Loucy (cell line): ENCODE measurements at regions not wholly inside any gene's neighbourhood (a gene's known extent, or its start where the extent isn't known, plus 50 kb on each side); places are given as distances from the start of the nearest gene placed in this dataset.
"Not testable (repeated sequence)": the region's sequence is repeated elsewhere in the genome, so short reads cannot be mapped to it uniquely, and the experiment has no call there.

Experiments
- H2AFZ ChIP-seq: fragments of 200-600 bp; sonication (generic); 2 replicates; pipeline ENCODE4 v1.6.0; 2016; ENCODE audit warnings: antibody characterized with exemption, mild to moderate bottlenecking, low read length, moderate library complexity
- H3F3A ChIP-seq: fragments of 200-600 bp; 2 replicates; pipeline ENCODE4 v1.6.0; 2016; ENCODE audit warnings: antibody characterized with exemption, low read depth, mild to moderate bottlenecking
- H3K27me3 ChIP-seq: fragments of 200-600 bp; sonication (generic); 2 replicates; pipeline ENCODE4 v1.6.1; 2014; ENCODE audit warnings: low read length, mild to moderate bottlenecking; ENCODE audit not compliant: insufficient read depth, poor library complexity, severe bottlenecking
- H3K36me3 ChIP-seq: fragments of 200-600 bp; sonication (generic); 2 replicates; pipeline ENCODE4 v1.6.1; 2016; ENCODE audit warnings: low read length; ENCODE audit not compliant: insufficient read depth
- H3K4me1 ChIP-seq: fragments of 200-600 bp; sonication (generic); 2 replicates; pipeline ENCODE4 v1.5.1; 2014; ENCODE audit warnings: low read length, mild to moderate bottlenecking; ENCODE audit not compliant: insufficient read depth, poor library complexity, severe bottlenecking
- H3K4me2 ChIP-seq: fragments of 200-600 bp; sonication (generic); 2 replicates; pipeline ENCODE4 v1.6.0; 2014; ENCODE audit warnings: antibody characterized with exemption, low read length, low read depth, mild to moderate bottlenecking; ENCODE audit not compliant: poor library complexity, severe bottlenecking
- H3K4me3 ChIP-seq: fragments of 200-600 bp; sonication (generic); 2 replicates; pipeline ENCODE4 v1.5.1; 2014; ENCODE audit warnings: low read length, mild to moderate bottlenecking, mixed read lengths; ENCODE audit not compliant: poor library complexity, severe bottlenecking
- H3K79me2 ChIP-seq: fragments of 200-600 bp; sonication (generic); 2 replicates; pipeline ENCODE4 v1.6.1; 2014; ENCODE audit warnings: low read length; ENCODE audit not compliant: insufficient read depth
- H3K9ac ChIP-seq: fragments of 200-600 bp; sonication (generic); 2 replicates; pipeline ENCODE4 v1.6.0; 2014; ENCODE audit warnings: mild to moderate bottlenecking, low read depth, low read length, moderate library complexity; ENCODE audit not compliant: poor library complexity, severe bottlenecking
- H3K9me2 ChIP-seq: fragments of 200-600 bp; sonication (generic); replicated peaks from 2 replicates; pipeline ENCODE4 v1.6.1; 2016; ENCODE audit warnings: low read depth, low read length, mixed read lengths
- H3K9me3 ChIP-seq: fragments of 200-600 bp; sonication (generic); 2 replicates; pipeline ENCODE4 v1.6.1; 2014; ENCODE audit warnings: mild to moderate bottlenecking, antibody characterized with exemption, low read length, low read depth; ENCODE audit not compliant: insufficient read depth
- H4K20me1 ChIP-seq: fragments of 200-600 bp; sonication (generic); 2 replicates; pipeline ENCODE4 v1.6.0; 2014; ENCODE audit warnings: antibody characterized with exemption, low read length, mild to moderate bottlenecking; ENCODE audit not compliant: insufficient read depth, poor library complexity, severe bottlenecking
- CTCF ChIP-seq: fragments of 200-600 bp; sonication (generic); conservative IDR thresholded peaks from 2 replicates; pipeline ENCODE4 v1.5.1; 2014; ENCODE audit warnings: mild to moderate bottlenecking, antibody characterized with exemption, low read length
- EZH2phosphoT487 ChIP-seq: fragments of 200-600 bp; IDR thresholded peaks from 2 replicates; pipeline ENCODE4 v1.6.1; 2018; ENCODE audit warnings: antibody characterized with exemption, mild to moderate bottlenecking, moderate library complexity, borderline replicate concordance

GRCh38 chr6:91055959-91056358 is 469.1 kb upstream of the MAP3K7 start:
- no peaks in the 10 kb centered on the region; the same call in 1 of the 2 replicates for H3K9me3 ChIP-seq
- no peaks in the 10 kb centered on the region for H3K9me2 ChIP-seq
- TF ChIP-seq CTCF, result no peak
- no peak for TF ChIP-seq EZH2phosphoT487
- H3K9ac ChIP-seq, result no peak overlapping the region
- H3K4me1 ChIP-seq, result no peaks in the 10 kb centered on the region
- H3K79me2 ChIP-seq, result no peaks in the 10 kb centered on the region
- no peak overlapping the region for H3K4me3 ChIP-seq
- H2AFZ ChIP-seq, result no peak overlapping the region
- no peak overlapping the region for H3K4me2 ChIP-seq
- H3F3A ChIP-seq, result no peaks in the 10 kb centered on the region
- H3K27me3 ChIP-seq, result no peaks in the 10 kb centered on the region
- H4K20me1 ChIP-seq, result no peaks in the 10 kb centered on the region
- H3K36me3 ChIP-seq, result no peaks in the 10 kb centered on the region

GRCh38 chr6:91052473-91053450 is 465.9 kb upstream of the MAP3K7 start:
- not testable (repeated sequence) for H3K4me2 ChIP-seq, H3K9me2 ChIP-seq, H4K20me1 ChIP-seq, H3K27me3 ChIP-seq, H3F3A ChIP-seq, H3K79me2 ChIP-seq, H3K4me3 ChIP-seq, H3K9me3 ChIP-seq, H3K4me1 ChIP-seq, H3K36me3 ChIP-seq, H2AFZ ChIP-seq, H3K9ac ChIP-seq

DNA sequence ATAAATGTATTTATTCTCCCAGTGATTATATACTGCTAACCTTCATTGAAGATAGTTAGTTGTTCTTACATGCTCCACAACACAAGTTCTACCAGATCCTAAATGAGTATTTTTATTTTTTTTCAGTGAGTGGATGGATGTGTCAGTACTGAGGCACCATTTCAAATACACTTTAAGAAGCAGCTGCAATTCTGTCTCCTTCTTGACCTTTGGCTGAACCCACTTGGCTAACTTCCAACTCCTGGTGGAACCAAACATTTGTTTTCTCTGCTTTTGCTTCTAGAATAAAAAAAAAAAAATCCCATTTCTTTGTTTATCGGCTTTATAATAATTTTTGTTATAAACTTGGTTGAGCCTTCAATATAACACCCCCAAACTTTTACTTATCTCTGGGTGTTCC is 458.3 kb upstream of the MAP3K7 start:
- Histone ChIP-seq H3K36me3 (no peaks in the 10 kb centered on the region), H3K79me2 (no peaks in the 10 kb centered on the region), H3K9ac (no peak overlapping the region), H2AFZ (no peak overlapping the region), H3K4me1 (no peaks in the 10 kb centered on the region), H3K9me2 (no peaks in the 10 kb centered on the region), H3F3A (no peaks in the 10 kb centered on the region), H4K20me1 (no peaks in the 10 kb centered on the region), H3K4me2 (no peak overlapping the region), H3K4me3 (no peak overlapping the region), H3K9me3 (no peaks in the 10 kb centered on the region), H3K27me3 (no peaks in the 10 kb centered on the region)
- no peak for TF ChIP-seq EZH2phosphoT487
- TF ChIP-seq CTCF, result no peak

DNA sequence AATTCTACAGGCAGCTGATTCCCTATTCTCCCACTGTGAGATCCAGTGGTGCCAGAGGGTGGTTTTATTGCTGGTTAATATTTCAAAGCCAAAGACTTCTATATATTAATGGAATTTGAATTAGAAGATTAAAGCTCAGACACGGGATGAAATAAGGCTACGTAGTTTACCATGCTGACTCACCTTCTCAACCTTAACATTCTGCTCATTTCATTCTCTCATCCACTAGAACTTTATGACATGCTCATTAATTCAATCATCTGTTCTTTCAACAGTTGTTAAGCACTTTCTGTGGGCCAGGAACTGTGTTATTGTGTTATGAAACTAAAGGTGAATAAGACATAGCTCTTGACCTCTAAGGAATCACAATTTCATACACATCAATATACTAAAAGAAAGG is 456.9 kb upstream of the MAP3K7 start:
- Histone ChIP-seq H4K20me1 (no peaks in the 10 kb centered on the region), H3K4me3 (no peak overlapping the region), H2AFZ (no peak overlapping the region), H3F3A (no peaks in the 10 kb centered on the region), H3K27me3 (no peaks in the 10 kb centered on the region), H3K9me3 (no peaks in the 10 kb centered on the region), H3K79me2 (no peaks in the 10 kb centered on the region), H3K9ac (no peak overlapping the region), H3K9me2 (no peaks in the 10 kb centered on the region), H3K4me1 (no peaks in the 10 kb centered on the region), H3K36me3 (no peaks in the 10 kb centered on the region), H3K4me2 (no peak overlapping the region)
- TF ChIP-seq EZH2phosphoT487 (no peak), CTCF (no peak)
